Motor neuron (in vitro differentiated cells): ENCODE measurements at regions not wholly inside any gene's neighbourhood (a gene's known extent, or its start where the extent isn't known, plus 50 kb on each side); places are given as distances from the start of the nearest gene placed in this dataset.

Source experiments
- ATAC-seq, 8 experiments: fragments of 200-7000 bp; cut with Tn5 transposase; replicated peaks in 6 of 8; 2 replicates each; pipeline ENCODE4 v1.8.0; 2021; ENCODE audit warnings: mild to moderate bottlenecking in 8 of 8, moderate library complexity in 8 of 8
- H3K27ac ChIP-seq, 2 donors: fragments of 250-450 bp; sonication (Bioruptor Pico); 2 replicates each; pipeline ENCODE4 v1.9.0; 2021; ENCODE audit warnings: antibody characterized with exemption in 2 of 2, mild to moderate bottlenecking in 2 of 2, moderate library complexity in 1 of 2
- H3K4me1 ChIP-seq, 2 donors: fragments of 250-450 bp; sonication (Bioruptor Pico); replicated peaks in 1 of 2; 2 replicates each; pipeline ENCODE4 v1.6.1; 2021; ENCODE audit warnings: antibody characterized with exemption in 2 of 2, mild to moderate bottlenecking in 2 of 2, moderate library complexity in 1 of 2
- H3K4me3 ChIP-seq, 5 donors: fragments of 250-450 bp; sonication (Bioruptor Pico); 2 replicates each; pipeline ENCODE4 v1.9.0; 2021; ENCODE audit warnings: antibody characterized with exemption in 5 of 5, mild to moderate bottlenecking in 5 of 5, moderate library complexity in 4 of 5
- WGBS, 10 experiments: fragments of 450-650 bp; shearing (Covaris generic); methylation state at CpG; one replicate each; pipeline ENCODE4 v1.0.0; 2022; 5-methylcytosine and 5-hydroxymethylcytosine counted together
- in situ Hi-C, 9 experiments: fragments of 400-800 bp; cut with MboI; loops; one replicate each; pipeline ENCODE4 v1.15.0; 2021; ENCODE audit warnings: low sequenced_read_pairs in 9 of 9, low pct_unique_long_range_greater_than_20kb in 2 of 9; ENCODE audit not compliant: unreplicated experiment in 9 of 9

GRCh38 chr13:93158565-93158964 is 68.0 kb upstream of the GPC6 start:
- Histone ChIP-seq H3K4me3 (no peak overlapping the region), H3K4me1 (no peaks in the 10 kb centered on the region), H3K27ac (no peak overlapping the region)
- no peak for ATAC-seq
- in situ Hi-C loops: no loop called here

GRCh38 chr13:93169980-93170379 is 56.6 kb upstream of the GPC6 start:
- H3K27ac ChIP-seq: no peak overlapping the region
- ATAC-seq: peak in 2 of 8 experiments; percentile 28 to 55
- in situ Hi-C loops: no loop called here
- H3K4me3 ChIP-seq: no peak overlapping the region
- no peaks in the 10 kb centered on the region for H3K4me1 ChIP-seq

GRCh38 chr13:93172109-93172508 is 54.5 kb upstream of the GPC6 start:
- 0 to 100% (median 59%) methylated on average over 1 of the region's 1 CpG for WGBS, 10 experiments
- ATAC-seq: no peak
- in situ Hi-C loops: no loop called here
- no peak overlapping the region for H3K4me3 ChIP-seq
- H3K27ac ChIP-seq: no peak overlapping the region
- H3K4me1 ChIP-seq: no peaks in the 10 kb centered on the region

DNA sequence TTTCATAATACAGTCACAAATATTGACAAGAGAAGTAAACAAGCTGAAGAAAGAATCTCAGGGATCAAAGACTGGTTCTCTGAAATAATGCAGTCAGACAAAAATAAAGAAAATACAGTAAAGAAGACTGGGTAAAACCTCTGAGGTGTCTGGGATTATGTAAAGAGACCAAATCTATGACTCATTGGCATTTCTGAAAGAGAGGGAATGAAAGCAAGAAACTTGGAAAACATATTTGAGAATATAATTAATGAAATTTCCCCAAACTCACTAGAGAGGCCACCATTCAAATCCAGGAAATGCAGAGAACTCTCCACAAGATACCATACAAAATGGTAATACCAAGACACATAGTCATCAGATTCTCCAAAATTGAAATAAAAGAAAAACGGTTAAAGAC is 53.0 kb upstream of the GPC6 start:
- 0 to 100% (median 71%) methylated on average over 1 of the region's 1 CpG; no CpG with 5 or more reads in 1 of the 10 experiments for WGBS, 10 experiments
- Histone ChIP-seq H3K4me1 (no peaks in the 10 kb centered on the region), H3K4me3 (no peak overlapping the region), H3K27ac (no peak overlapping the region)
- ATAC-seq: peak in 1 of 8 experiments; percentile 71
- in situ Hi-C loops: no loop called here

DNA sequence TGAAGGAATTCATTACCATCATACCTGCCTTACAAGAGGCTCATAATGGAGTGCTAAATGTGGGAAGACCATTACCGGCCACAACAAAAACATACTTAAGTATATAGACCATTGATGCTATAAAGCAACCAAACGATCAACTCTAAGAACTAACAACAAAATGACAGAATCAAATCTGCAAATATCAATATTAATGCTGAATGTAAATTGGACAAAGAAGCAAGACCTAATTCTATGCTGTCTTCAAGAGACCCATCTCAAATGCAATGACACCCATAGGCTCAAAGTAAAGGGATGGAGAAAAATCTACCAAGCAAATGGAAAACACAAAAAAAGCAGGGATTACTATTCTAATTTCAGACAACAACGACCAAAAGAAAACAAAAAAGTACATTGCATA is 52.3 kb upstream of the GPC6 start:
- in situ Hi-C loops: no loop called here
- WGBS, 10 experiments: 18 to 100% (median 82%) methylated on average over 1 to 3 of the region's 3 CpGs
- H3K4me1 ChIP-seq: no peaks in the 10 kb centered on the region
- no peak for ATAC-seq
- H3K27ac ChIP-seq: no peak overlapping the region
- H3K4me3 ChIP-seq: no peak overlapping the region
